HG03342 (cell line): ENCODE measurements at regions not wholly inside any gene's neighbourhood (a gene's known extent, or its start where the extent isn't known, plus 50 kb on each side); places are given as distances from the start of the nearest gene placed in this dataset.
A peak's percentile ranks its signal among the peaks of the same experiment; 100 is the strongest.

Experiments used
- ATAC-seq: cut with Tn5 transposase; IDR thresholded peaks from one replicate; pipeline ENCODE4 v1.9.1; 2021; ENCODE audit warnings: mild to moderate bottlenecking, moderate library complexity; ENCODE audit not compliant: unreplicated experiment

DNA sequence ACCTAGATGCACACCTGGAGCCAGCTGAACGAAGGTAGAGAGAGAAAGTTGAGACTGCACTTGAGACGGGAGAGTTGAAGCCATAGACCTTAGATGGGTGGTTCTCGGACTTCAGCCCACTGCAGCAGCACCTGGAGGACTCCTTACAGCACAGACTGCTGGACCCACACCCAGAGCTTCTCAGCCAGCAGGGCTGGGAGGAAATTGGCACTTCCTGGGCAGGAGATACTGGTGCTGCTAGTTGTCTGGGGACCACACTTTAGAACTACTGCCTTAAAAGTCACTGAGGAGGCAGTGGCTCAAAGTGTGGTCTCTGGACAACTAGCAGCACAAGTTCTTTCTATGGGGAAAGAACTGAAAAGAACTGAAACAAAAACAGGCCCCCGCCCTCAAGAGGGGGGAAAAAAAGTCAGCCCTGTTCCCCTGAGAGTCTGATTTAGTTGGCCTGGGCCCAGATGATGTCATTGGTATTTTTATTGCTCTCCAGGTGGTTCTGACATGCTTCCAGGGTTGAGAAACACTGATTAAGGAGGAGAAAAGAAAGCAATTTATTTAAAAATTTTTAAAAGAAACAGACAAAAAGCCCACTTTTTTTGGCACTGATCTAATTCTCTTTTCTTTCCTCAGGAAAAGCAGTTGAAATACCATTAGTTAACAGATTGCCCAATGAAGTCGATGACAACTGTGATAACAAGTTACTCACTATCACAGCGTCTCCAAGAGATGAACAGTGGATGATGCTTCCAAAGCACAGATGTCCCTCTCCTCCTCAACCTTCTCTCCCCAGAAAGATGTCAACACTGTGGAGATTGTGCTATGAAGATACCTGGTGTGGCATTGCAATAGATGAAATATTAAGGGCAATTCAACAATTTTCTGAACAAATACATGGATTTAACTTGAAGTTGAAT, 73.6 kb upstream of the ADAMTS16 start:
- peak; percentile 39 for ATAC-seq

DNA sequence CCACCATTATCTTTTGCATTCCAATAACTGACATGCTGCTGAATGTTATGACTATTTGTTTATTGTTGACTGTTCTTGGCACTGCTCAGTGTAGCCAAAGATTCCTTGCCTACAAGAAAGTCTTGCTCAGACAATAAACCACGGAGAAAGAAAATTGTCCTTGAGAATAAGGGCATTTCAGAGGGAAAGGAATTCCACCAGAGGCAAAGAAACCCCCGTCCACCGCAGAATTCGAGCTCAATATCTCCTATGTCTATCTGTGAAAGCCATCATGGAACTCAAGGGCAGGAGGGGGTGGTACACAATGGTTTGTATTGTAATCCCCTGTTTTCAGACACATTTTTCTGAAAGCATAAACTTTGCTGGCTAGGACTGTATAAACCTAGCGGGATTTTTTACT, 70.3 kb upstream of the ADAMTS16 start:
- ATAC-seq, result no peak

DNA sequence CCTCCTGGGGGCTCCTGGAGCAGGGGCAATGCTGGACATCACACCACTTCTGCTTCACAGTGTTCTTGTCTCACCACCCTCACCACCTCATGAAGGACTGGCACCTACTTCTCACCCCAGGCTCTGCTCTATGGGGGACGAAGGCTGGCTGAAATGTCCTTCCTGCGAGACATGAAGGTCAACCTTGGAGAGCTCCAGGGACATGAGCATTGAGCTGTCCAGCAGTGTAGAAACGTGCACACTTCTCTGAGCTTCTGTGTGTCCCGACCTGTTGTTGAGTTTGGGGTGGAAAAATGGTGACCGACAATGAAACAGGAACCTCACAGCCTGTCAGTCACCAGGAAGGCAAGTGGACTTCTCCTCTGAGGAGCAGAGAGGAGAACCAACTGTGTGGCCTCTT, 68.6 kb upstream of the ADAMTS16 start:
- no peak for ATAC-seq

DNA sequence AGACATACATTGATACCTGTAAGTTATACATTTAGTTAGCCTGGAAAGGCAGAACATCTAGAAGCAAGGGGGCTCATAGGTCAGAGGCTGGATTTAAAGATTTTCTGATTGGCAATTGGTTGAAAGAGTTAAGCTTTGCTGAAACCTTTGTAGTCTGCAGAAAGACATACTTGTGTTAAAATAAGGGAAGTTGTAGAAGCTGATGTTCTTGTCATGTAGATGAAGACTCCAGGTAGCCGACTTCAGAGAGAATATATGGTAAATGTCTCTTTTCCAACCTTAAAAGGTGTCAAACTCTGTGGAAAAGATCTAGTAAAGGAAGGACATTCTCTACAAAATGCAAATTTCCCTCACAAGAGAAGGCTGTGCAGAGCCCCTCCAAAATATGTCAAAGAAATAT, 62.9 kb upstream of the ADAMTS16 start:
- ATAC-seq, result no peak

DNA sequence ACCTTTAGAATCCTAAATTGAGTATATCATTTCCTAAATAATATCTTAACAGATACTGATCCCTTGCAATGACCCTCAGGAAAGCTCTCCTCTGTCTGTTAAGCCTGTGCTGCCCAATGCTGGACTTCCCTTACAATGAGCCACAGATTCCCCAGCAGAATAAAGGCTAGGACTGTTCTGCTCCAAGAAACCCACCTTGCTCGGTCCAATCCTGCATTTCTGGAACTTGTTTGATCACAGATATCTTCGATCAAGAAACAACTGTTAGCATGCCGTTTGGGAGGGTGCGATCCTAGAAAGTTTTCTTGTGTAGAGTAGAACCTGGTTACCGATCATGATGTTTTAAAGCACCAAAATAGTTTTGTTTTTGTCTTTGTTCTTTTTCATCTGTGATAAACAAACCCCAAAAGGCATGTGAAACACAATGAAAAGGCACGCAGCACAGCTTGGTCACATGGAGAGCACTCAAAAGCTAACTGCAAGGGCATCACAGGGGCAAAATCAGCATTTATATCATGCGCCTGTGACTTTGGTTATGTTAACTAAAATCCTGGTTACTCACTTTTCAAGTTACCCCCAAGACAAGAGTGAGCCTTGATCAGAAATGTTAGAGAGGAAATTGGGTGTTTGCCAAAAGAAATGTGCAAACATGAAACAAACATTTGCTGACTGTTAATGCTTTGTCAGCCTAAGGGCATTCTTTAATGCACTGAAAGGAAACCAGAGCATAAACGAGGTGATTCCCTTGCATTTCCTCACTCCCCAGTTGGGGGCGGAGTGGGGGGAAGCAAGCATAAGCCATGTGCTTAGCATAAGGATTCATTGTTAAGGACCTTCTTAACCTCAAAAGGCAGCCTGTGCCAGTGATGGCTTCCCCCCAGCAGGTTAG, 61.9 kb upstream of the ADAMTS16 start:
- no peak for ATAC-seq

DNA sequence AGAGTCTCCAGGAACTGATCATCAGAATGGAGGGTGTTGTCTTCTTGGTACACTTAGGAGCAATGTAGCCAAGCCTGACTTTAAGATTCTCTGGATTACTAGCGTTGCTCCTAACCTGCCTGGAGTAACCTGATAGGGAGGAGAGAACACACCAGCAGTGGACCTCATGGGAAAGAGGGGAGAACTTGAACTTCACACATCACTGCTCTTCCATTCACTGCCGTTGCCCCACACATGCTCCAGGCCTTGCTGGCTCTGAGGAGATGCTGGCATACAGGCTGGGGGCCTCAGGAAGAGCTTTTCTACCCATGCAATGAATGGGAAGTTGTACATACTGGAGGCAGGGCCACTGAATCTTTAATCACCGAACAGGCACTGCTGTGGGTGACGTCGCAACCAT, 60.3 kb upstream of the ADAMTS16 start:
- ATAC-seq, result no peak

DNA sequence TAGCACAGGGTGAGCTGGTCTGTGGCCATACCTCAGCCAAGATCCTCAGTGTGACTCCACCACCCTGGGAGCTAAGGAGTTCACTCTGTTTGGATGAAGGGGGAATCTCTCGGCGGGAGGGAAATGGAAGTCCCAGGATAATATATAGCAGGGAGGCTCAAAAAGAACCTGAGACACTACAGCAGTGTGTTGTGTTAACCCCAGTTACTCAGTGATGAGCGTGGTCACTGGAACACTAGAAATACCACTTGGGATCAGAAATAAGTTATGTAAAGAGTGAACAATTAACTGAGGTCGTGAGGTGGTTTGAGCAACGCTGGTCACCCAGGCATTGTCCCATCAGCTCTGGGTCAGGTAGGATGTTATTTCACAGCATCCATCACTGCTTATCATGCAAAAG, 59.3 kb upstream of the ADAMTS16 start:
- no peak for ATAC-seq

DNA sequence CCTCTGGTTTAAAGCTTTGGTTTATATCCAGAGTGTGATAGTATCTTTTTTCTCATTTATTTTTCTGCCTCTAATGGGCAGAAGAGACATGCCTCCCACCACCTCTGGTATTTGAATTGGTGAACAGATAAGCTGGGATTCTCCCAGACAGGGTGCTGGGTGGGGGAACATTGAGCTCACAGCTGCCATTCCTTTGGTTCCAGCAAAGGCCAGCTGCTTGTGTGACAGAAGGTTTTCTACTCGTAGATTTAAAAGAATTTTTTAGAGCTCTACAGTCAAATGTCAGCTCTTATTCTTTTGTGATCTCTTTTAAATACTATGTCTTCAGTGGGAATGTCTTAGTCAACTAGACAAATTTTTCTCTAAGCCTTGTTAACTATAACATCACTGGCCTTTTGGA, 54.7 kb upstream of the ADAMTS16 start:
- ATAC-seq, result no peak

DNA sequence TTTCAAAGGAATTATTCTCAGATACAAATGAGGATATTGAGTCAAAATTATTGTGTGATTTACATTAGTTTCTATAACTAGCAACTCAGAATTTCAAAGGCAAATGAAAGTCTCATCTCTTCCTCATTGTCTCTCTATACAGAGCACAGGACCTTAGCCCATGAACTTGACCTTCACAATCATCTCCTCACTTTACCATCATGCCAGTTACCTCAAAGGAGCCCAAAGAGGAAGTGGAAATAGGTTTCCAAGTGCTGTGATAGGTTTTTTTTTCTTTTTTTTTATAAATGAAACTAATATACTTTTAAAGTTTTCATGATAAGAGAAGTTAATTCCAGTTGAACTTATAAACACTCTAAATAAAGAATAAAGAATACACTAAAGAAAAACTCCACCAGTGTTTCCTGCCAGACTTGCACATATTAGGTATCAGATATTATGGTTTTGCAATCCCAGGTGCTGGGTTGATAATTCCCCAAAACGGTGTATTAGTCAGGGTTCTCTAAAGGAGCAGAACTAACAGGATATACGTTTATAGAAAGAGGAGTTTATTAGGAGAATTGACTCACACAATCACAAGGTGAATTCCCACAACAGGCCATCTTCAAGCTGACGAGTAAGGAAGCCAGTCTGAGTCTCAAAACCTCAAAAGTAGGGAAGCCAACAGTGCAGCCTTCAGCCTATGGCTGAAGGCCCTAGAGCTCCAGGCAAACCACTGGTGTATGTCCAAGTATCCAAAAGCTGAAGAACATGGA, 50.1 kb upstream of the ADAMTS16 start:
- no peak for ATAC-seq
